ENCODE measurements at regions not wholly inside any gene's neighbourhood (a gene's known extent, or its start where the extent isn't known, plus 50 kb on each side); places are given as distances from the start of the nearest gene placed in this dataset.
A peak's percentile ranks its signal among the peaks of the same experiment; 100 is the strongest.

DNA sequence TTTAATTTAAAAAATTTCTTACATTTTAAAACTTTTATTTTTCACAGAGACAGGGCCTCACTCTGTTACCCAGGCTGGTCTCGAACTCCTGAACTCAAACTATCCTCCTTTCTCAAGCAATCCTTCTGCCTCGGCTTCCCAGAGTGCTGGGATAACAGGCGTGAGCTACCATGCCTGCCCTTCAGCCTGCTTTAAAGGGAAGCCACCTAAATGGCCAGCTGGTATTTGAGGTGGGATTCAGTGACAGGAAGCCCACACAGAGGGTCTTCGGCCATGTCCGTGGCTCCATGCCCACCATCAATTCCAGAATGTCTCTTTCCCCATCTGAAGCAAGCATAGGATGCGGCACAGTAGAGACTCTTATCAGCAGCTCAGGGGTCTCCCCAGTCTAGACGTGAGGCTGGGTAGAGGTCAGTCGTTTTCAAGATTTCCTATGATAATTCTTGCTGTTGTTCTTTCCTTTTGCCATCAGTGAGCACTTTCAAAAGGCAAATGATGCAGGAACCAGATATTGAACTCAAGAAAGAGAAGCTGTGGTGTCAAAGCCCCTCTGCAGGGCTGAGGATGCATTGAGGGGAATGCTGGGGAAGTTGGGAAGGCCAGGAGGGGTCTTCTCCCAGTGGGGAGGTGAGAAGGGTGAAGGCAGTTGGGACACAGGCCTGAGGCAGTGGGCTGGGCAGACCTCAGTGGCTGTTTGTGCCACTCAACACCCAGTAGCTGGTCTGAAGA is 291.5 kb upstream of the IGFBP3 start:
- peaks cover 5% of the 10 kb centered on the region for H3K27me3 Mint-ChIP-seq
- no peaks in the 10 kb centered on the region for H3K36me3 ChIP-seq (ENCODE audit: control insufficient read depth, insufficient read depth, low read length)
- H3K4me3 ChIP-seq (ENCODE audit: low read depth, low read length): no peak overlapping the region
- ATAC-seq (ENCODE audit: low read depth in 2 of 2) (no peak), DNase-seq (no peak)
- H3K9me3 Mint-ChIP-seq: peaks cover 0 to 6% (median 3%) of the 10 kb centered on the region in 7 donors
- H3K4me1 Mint-ChIP-seq: peaks cover 0 to 5% (median 0%) of the 10 kb centered on the region in 4 donors
- no peak overlapping the region for H3K27ac ChIP-seq (ENCODE audit: insufficient read depth, low read length, poor library complexity, severe bottlenecking)
- no peaks in the 10 kb centered on the region for H3K4me1 ChIP-seq (ENCODE audit: control insufficient read depth, insufficient read depth, low read length, poor library complexity, severe bottlenecking)
- H3K27me3 ChIP-seq (ENCODE audit: control insufficient read depth, insufficient read depth, low read length): no peaks in the 10 kb centered on the region
- H3K36me3 Mint-ChIP-seq: no peaks in the 10 kb centered on the region
- H3K9me3 ChIP-seq (ENCODE audit: control insufficient read depth in 2 of 2, low read length in 2 of 2): no peaks in the 10 kb centered on the region
- H3K27ac Mint-ChIP-seq: no peak overlapping the region
- no peak overlapping the region for H3K4me3 Mint-ChIP-seq

- no peaks in the 10 kb centered on the region for H3K27me3 ChIP-seq (ENCODE audit: control insufficient read depth, insufficient read depth, low read length)
- Mint-ChIP-seq H3K4me1 (peaks cover 0 to 9% (median 0%) of the 10 kb centered on the region in 4 donors), H3K27ac (no peak overlapping the region), H3K36me3 (no peaks in the 10 kb centered on the region), H3K9me3 (peaks cover 0 to 5% (median 3%) of the 10 kb centered on the region in 7 donors), H3K27me3 (peaks cover 5% of the 10 kb centered on the region), H3K4me3 (no peak overlapping the region)
- no peaks in the 10 kb centered on the region for H3K4me1 ChIP-seq (ENCODE audit: control insufficient read depth, insufficient read depth, low read length, poor library complexity, severe bottlenecking)
- no peaks in the 10 kb centered on the region for H3K36me3 ChIP-seq (ENCODE audit: control insufficient read depth, insufficient read depth, low read length)
- ATAC-seq (ENCODE audit: low read depth in 2 of 2) (no peak), DNase-seq (no peak)
- no peak overlapping the region for H3K4me3 ChIP-seq (ENCODE audit: low read depth, low read length)
- H3K27ac ChIP-seq (ENCODE audit: insufficient read depth, low read length, poor library complexity, severe bottlenecking): no peak overlapping the region
- no peaks in the 10 kb centered on the region for H3K9me3 ChIP-seq (ENCODE audit: control insufficient read depth in 2 of 2, low read length in 2 of 2)
These were observed 289.4 kb upstream of the IGFBP3 start for GRCh38 chr7:46210467-46210866.

DNA sequence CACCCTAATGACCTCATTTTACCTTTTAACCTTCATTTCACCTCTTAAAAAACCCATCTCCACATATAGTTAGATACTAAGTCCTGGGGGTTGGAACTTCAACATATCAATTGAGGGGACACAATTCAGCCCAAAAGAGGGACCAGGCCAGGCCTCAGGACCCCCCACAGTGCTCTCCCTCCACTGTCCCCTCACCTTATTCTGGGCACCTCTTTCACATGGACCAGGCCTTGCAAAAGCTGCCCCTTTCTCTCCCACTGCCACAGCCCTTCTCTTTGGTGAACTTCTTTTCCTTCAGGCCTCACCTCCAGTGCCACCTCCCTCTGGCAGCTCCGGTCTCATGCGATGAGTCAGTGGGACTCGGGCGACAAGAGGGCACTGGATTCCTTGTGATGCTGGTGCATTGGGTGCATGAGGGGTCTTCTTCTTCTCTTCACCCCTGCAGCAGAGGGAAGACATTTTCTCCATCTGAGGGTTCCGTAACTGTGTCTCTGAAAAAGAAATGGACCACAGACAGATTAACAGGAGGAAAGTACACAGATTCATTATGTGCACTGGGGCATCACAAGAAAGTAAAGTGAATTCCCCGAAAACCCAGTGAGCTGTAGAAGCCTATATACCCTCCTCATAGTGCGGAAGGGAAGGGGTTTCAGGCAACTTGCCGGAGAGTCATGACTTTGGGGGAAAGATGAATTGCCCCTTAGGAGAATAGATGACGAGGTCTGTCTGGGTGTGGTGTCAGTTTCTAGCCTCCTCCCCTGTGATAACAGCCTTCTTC is 288.7 kb upstream of the IGFBP3 start:
- Histone ChIP-seq H3K4me1 (ENCODE audit: control insufficient read depth, insufficient read depth, low read length, poor library complexity, severe bottlenecking) (no peaks in the 10 kb centered on the region), H3K4me3 (ENCODE audit: low read depth, low read length) (no peak overlapping the region), H3K9me3 (ENCODE audit: control insufficient read depth in 2 of 2, low read length in 2 of 2) (no peaks in the 10 kb centered on the region), H3K36me3 (ENCODE audit: control insufficient read depth, insufficient read depth, low read length) (no peaks in the 10 kb centered on the region), H3K27ac (ENCODE audit: insufficient read depth, low read length, poor library complexity, severe bottlenecking) (no peak overlapping the region), H3K27me3 (ENCODE audit: control insufficient read depth, insufficient read depth, low read length) (no peaks in the 10 kb centered on the region)
- H3K4me1 Mint-ChIP-seq: peaks cover 0 to 9% (median 0%) of the 10 kb centered on the region in 4 donors
- H3K27me3 Mint-ChIP-seq: peaks cover 5% of the 10 kb centered on the region
- no peak overlapping the region for H3K4me3 Mint-ChIP-seq
- DNase-seq (no peak), ATAC-seq (ENCODE audit: low read depth in 2 of 2) (no peak)
- no peak overlapping the region for H3K27ac Mint-ChIP-seq
- H3K9me3 Mint-ChIP-seq: peaks cover 0 to 5% (median 2%) of the 10 kb centered on the region in 7 donors
- no peaks in the 10 kb centered on the region for H3K36me3 Mint-ChIP-seq

GRCh38 chr7:46208635-46209525 is 287.8 kb upstream of the IGFBP3 start:
- Histone ChIP-seq H3K27ac (ENCODE audit: insufficient read depth, low read length, poor library complexity, severe bottlenecking) (no peak overlapping the region), H3K4me3 (ENCODE audit: low read depth, low read length) (no peak overlapping the region), H3K36me3 (ENCODE audit: control insufficient read depth, insufficient read depth, low read length) (no peaks in the 10 kb centered on the region), H3K9me3 (ENCODE audit: control insufficient read depth in 2 of 2, low read length in 2 of 2) (no peaks in the 10 kb centered on the region), H3K27me3 (ENCODE audit: control insufficient read depth, insufficient read depth, low read length) (no peaks in the 10 kb centered on the region), H3K4me1 (ENCODE audit: control insufficient read depth, insufficient read depth, low read length, poor library complexity, severe bottlenecking) (no peaks in the 10 kb centered on the region)
- peaks cover 0 to 5% (median 0%) of the 10 kb centered on the region in 4 donors for H3K4me1 Mint-ChIP-seq
- DNase-seq: no peak
- peaks cover 0 to 3% (median 2%) of the 10 kb centered on the region in 7 donors for H3K9me3 Mint-ChIP-seq
- no peaks in the 10 kb centered on the region for H3K36me3 Mint-ChIP-seq
- H3K4me3 Mint-ChIP-seq: no peak overlapping the region
- no peak for ATAC-seq (ENCODE audit: low read depth in 2 of 2)
- H3K27me3 Mint-ChIP-seq: peaks cover 5% of the 10 kb centered on the region
- no peak overlapping the region for H3K27ac Mint-ChIP-seq

- H3K9me3 ChIP-seq (ENCODE audit: control insufficient read depth in 2 of 2, low read length in 2 of 2): no peaks in the 10 kb centered on the region
- no peaks in the 10 kb centered on the region for H3K4me1 ChIP-seq (ENCODE audit: control insufficient read depth, insufficient read depth, low read length, poor library complexity, severe bottlenecking)
- H3K27ac ChIP-seq (ENCODE audit: insufficient read depth, low read length, poor library complexity, severe bottlenecking): no peak overlapping the region
- H3K4me3 ChIP-seq (ENCODE audit: low read depth, low read length): no peak overlapping the region
- no peaks in the 10 kb centered on the region for H3K36me3 ChIP-seq (ENCODE audit: control insufficient read depth, insufficient read depth, low read length)
- no peak for DNase-seq
- Mint-ChIP-seq H3K27me3 (peaks cover 5% of the 10 kb centered on the region), H3K4me1 (peaks cover 0 to 5% (median 0%) of the 10 kb centered on the region in 4 donors), H3K36me3 (no peaks in the 10 kb centered on the region), H3K27ac (peak overlapping the region in 1 of 3 donors; percentile 5), H3K4me3 (no peak overlapping the region), H3K9me3 (peaks cover 0 to 5% (median 1%) of the 10 kb centered on the region in 7 donors)
- no peak for ATAC-seq (ENCODE audit: low read depth in 2 of 2)
- H3K27me3 ChIP-seq (ENCODE audit: control insufficient read depth, insufficient read depth, low read length): no peaks in the 10 kb centered on the region
These were observed 287.0 kb upstream of the IGFBP3 start for GRCh38 chr7:46207931-46208634.

DNA sequence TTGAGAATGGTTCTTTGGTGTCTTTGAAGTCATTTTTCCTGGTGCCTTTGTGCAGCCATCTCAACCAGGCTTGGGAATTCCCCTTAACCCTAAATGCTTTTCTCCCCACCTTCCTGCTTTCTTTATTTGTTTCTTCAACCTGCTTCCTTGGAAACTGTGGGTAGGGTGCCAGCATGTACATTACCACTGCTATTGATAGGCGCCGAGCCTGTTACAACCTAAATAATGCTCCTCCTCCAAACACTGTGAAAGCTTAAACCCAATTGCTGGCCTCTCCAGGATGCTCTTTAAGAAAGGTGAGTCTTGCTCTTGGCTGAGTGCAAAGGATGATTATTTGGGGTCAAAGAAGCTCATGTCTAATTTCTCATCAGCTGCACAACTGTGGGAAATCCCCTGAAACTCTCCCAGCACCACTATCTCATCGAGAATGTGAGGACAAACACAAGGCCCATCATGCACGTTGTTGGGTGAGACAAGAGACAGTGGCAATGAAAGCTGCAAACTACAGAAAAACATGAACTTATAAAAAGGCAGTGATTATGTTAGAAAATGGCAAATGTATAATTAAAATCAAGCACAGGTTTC is 285.5 kb upstream of the IGFBP3 start:
- H3K27ac Mint-ChIP-seq: no peak overlapping the region
- H3K27ac ChIP-seq (ENCODE audit: insufficient read depth, low read length, poor library complexity, severe bottlenecking): no peak overlapping the region
- peaks cover 0 to 6% (median 0%) of the 10 kb centered on the region in 7 donors for H3K9me3 Mint-ChIP-seq
- no peak overlapping the region for H3K4me3 ChIP-seq (ENCODE audit: low read depth, low read length)
- no peaks in the 10 kb centered on the region for H3K27me3 ChIP-seq (ENCODE audit: control insufficient read depth, insufficient read depth, low read length)
- DNase-seq (no peak), ATAC-seq (ENCODE audit: low read depth in 2 of 2) (no peak)
- no peaks in the 10 kb centered on the region for H3K9me3 ChIP-seq (ENCODE audit: control insufficient read depth in 2 of 2, low read length in 2 of 2)
- H3K4me1 ChIP-seq (ENCODE audit: control insufficient read depth, insufficient read depth, low read length, poor library complexity, severe bottlenecking): no peaks in the 10 kb centered on the region
- no peaks in the 10 kb centered on the region for H3K27me3 Mint-ChIP-seq
- no peak overlapping the region for H3K4me3 Mint-ChIP-seq
- no peaks in the 10 kb centered on the region for H3K36me3 Mint-ChIP-seq
- peaks cover 0 to 5% (median 0%) of the 10 kb centered on the region in 4 donors for H3K4me1 Mint-ChIP-seq
- no peaks in the 10 kb centered on the region for H3K36me3 ChIP-seq (ENCODE audit: control insufficient read depth, insufficient read depth, low read length)

GRCh38 chr7:46205478-46205877 is 284.4 kb upstream of the IGFBP3 start:
- H3K27me3 Mint-ChIP-seq: no peaks in the 10 kb centered on the region
- peaks cover 0 to 5% (median 0%) of the 10 kb centered on the region in 4 donors for H3K4me1 Mint-ChIP-seq
- Histone ChIP-seq H3K4me3 (ENCODE audit: low read depth, low read length) (no peak overlapping the region), H3K27ac (ENCODE audit: insufficient read depth, low read length, poor library complexity, severe bottlenecking) (no peak overlapping the region), H3K27me3 (ENCODE audit: control insufficient read depth, insufficient read depth, low read length) (no peaks in the 10 kb centered on the region), H3K36me3 (ENCODE audit: control insufficient read depth, insufficient read depth, low read length) (no peaks in the 10 kb centered on the region), H3K9me3 (ENCODE audit: control insufficient read depth in 2 of 2, low read length in 2 of 2) (no peaks in the 10 kb centered on the region), H3K4me1 (ENCODE audit: control insufficient read depth, insufficient read depth, low read length, poor library complexity, severe bottlenecking) (no peaks in the 10 kb centered on the region)
- peaks cover 0 to 6% (median 0%) of the 10 kb centered on the region in 7 donors for H3K9me3 Mint-ChIP-seq
- ATAC-seq (ENCODE audit: low read depth in 2 of 2) (no peak), DNase-seq (no peak)
- H3K27ac Mint-ChIP-seq: no peak overlapping the region
- no peaks in the 10 kb centered on the region for H3K36me3 Mint-ChIP-seq
- H3K4me3 Mint-ChIP-seq: no peak overlapping the region
